IMR-90 (cell line): ENCODE measurements at regions not wholly inside any gene's neighbourhood (a gene's known extent, or its start where the extent isn't known, plus 50 kb on each side); places are given as distances from the start of the nearest gene placed in this dataset.

Source experiments
- CEBPB ChIP-seq: IDR thresholded peaks from 2 replicates; pipeline ENCODE4 v1.6.1; 2012; ENCODE audit warnings: low read depth, low read length, improper control_type of control experiment
- CHD1 ChIP-seq: IDR thresholded peaks from 2 replicates; pipeline ENCODE4 v1.6.1; 2012; ENCODE audit warnings: low read depth, low read length, improper control_type of control experiment
- ELK1 ChIP-seq: fragments of 150-350 bp; IDR thresholded peaks from 2 replicates; pipeline ENCODE4 v1.6.1; 2016; ENCODE audit warnings: low read depth, mild to moderate bottlenecking, low read length, moderate library complexity, borderline replicate concordance
- POLR2A ChIP-seq: IDR thresholded peaks from 2 replicates; pipeline ENCODE4 v1.6.1; 2012; ENCODE audit warnings: mild to moderate bottlenecking, low read depth, low read length
- TF ChIP-seq, protein P1 (sequence below): conservative IDR thresholded peaks from 2 replicates; pipeline ENCODE4 v1.5.1; 2012; ENCODE audit warnings: mild to moderate bottlenecking, low read depth, low read length, improper control_type of control experiment

- TF ChIP-seq CHD1, result no peak
- TF ChIP-seq, protein P1, sequence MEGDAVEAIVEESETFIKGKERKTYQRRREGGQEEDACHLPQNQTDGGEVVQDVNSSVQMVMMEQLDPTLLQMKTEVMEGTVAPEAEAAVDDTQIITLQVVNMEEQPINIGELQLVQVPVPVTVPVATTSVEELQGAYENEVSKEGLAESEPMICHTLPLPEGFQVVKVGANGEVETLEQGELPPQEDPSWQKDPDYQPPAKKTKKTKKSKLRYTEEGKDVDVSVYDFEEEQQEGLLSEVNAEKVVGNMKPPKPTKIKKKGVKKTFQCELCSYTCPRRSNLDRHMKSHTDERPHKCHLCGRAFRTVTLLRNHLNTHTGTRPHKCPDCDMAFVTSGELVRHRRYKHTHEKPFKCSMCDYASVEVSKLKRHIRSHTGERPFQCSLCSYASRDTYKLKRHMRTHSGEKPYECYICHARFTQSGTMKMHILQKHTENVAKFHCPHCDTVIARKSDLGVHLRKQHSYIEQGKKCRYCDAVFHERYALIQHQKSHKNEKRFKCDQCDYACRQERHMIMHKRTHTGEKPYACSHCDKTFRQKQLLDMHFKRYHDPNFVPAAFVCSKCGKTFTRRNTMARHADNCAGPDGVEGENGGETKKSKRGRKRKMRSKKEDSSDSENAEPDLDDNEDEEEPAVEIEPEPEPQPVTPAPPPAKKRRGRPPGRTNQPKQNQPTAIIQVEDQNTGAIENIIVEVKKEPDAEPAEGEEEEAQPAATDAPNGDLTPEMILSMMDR, result no peak
- no peak for TF ChIP-seq ELK1
- TF ChIP-seq CEBPB, result no peak
- TF ChIP-seq POLR2A, result no peak
Measured at GRCh38 chr3:33958661-33959060, 160.2 kb downstream of the PDCD6IP start.
